ENCODE measurements at regions not wholly inside any gene's neighbourhood (a gene's known extent, or its start where the extent isn't known, plus 50 kb on each side); places are given as distances from the start of the nearest gene placed in this dataset.

- TF ChIP-seq POLR2A (IDR thresholded peaks at IDR 0.05) (no peak), CTCF (IDR thresholded peaks at IDR 0.05) (no peak)
Observed at GRCh38 chr21:19034560-19034959, 631.0 kb upstream of the TMPRSS15 start.

Data from heart left ventricle (tissue), 13 donors.